NB4 (cell line): ENCODE measurements at regions not wholly inside any gene's neighbourhood (a gene's known extent, or its start where the extent isn't known, plus 50 kb on each side); places are given as distances from the start of the nearest gene placed in this dataset.
"Not testable (repeated sequence)": the region's sequence is repeated elsewhere in the genome, so short reads cannot be mapped to it uniquely, and the experiment has no call there.

Experiments used
- DNase-seq: peaks from one replicate; pipeline ENCODE4 v3.0.0; 2010; ENCODE audit warnings: low read depth
- H3K4me3 ChIP-seq: one replicate; pipeline ENCODE4 v1.5.1; 2011; ENCODE audit warnings: mild to moderate bottlenecking, low read depth, low read length, moderate library complexity
- MYC ChIP-seq: IDR thresholded peaks from 2 replicates; pipeline ENCODE4 v1.6.1; 2011; ENCODE audit warnings: low read depth, low read length
- POLR2A ChIP-seq: IDR thresholded peaks from 2 replicates; pipeline ENCODE4 v1.6.1; 2011; ENCODE audit warnings: mild to moderate bottlenecking; ENCODE audit not compliant: insufficient read length; ENCODE audit errors: extremely low read depth
- TF ChIP-seq, protein P1 (sequence below): IDR thresholded peaks from one replicate; pipeline ENCODE4 v1.5.1; 2012; ENCODE audit warnings: low read depth, low read length
- TF ChIP-seq, protein P2 (sequence below): IDR thresholded peaks from 2 replicates; pipeline ENCODE4 v1.6.1; 2011; ENCODE audit warnings: low read depth, low read length

DNA sequence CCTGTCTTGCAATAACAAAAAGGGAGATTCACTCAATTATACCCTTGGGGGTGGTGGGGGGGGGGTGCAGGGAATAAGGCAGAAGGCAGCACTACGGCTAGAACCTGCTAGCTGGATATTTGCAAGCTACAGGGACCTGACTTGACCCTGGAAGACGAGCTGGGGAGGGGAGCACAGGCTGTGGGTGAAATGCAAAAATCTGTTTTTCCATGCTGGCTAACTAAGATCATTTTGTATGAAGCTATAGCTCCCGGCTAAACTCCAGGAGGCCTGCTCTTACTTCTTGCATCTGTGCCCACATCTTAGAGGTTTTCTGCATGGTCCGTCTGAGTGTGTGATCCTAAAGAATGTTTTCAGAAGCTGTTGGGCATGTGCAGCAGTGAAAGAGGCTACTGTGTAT, 106.6 kb downstream of the EBLN1 start:
- no peak overlapping the region for H3K4me3 ChIP-seq
- no peak for TF ChIP-seq POLR2A
- TF ChIP-seq MYC, result no peak
- TF ChIP-seq, protein P1, sequence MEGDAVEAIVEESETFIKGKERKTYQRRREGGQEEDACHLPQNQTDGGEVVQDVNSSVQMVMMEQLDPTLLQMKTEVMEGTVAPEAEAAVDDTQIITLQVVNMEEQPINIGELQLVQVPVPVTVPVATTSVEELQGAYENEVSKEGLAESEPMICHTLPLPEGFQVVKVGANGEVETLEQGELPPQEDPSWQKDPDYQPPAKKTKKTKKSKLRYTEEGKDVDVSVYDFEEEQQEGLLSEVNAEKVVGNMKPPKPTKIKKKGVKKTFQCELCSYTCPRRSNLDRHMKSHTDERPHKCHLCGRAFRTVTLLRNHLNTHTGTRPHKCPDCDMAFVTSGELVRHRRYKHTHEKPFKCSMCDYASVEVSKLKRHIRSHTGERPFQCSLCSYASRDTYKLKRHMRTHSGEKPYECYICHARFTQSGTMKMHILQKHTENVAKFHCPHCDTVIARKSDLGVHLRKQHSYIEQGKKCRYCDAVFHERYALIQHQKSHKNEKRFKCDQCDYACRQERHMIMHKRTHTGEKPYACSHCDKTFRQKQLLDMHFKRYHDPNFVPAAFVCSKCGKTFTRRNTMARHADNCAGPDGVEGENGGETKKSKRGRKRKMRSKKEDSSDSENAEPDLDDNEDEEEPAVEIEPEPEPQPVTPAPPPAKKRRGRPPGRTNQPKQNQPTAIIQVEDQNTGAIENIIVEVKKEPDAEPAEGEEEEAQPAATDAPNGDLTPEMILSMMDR, result no peak
- TF ChIP-seq, protein P2, sequence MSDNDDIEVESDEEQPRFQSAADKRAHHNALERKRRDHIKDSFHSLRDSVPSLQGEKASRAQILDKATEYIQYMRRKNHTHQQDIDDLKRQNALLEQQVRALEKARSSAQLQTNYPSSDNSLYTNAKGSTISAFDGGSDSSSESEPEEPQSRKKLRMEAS, result no peak
- DNase-seq, result no peak

DNA sequence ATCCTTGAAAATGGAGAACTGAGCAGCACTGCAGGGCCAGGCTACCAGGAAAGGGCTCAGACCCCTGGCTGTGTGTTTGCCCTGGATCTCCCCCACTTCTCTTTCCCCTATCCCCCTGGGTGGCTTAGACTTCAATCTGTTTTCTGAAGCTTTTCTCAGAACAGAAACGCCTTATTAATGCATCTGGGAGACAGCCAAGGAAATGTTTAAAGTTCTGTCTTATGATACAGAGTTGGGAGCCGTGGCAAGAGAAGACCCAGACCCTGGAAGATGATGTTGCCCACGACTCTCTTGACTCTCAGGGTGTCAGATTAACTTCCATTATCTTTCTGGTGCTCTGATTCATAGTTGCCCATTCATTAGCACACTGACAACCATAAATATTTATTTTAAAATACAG, 107.1 kb downstream of the EBLN1 start:
- H3K4me3 ChIP-seq, result no peak overlapping the region
- TF ChIP-seq, protein P1, result no peak
- TF ChIP-seq MYC (no peak), POLR2A (no peak)
- TF ChIP-seq, protein P2, result no peak
- DNase-seq, result no peak

DNA sequence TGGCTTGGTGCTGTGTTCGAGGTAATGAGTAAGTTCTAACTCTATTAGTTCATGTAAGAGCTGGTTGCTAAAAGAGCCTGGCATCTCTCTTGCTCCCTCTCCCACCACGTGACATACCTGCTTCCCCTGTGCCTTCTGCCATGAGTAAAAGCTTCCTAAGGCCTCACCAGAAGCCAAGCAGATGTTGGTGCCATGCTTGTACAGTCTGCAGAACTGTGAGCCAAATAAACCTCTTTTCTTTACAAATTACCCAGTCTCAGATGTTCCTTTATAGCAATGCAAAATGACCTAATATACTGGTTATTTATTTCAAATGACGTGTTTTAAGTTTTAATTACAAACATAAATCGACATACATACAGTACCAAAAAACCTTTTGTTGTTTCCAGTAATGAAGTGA, 101.7 kb upstream of the DNAJC1 start:
- TF ChIP-seq, protein P2, result no peak
- TF ChIP-seq, protein P1, result no peak
- TF ChIP-seq MYC (no peak), POLR2A (no peak)
- no peak overlapping the region for H3K4me3 ChIP-seq
- DNase-seq, result no peak

DNA sequence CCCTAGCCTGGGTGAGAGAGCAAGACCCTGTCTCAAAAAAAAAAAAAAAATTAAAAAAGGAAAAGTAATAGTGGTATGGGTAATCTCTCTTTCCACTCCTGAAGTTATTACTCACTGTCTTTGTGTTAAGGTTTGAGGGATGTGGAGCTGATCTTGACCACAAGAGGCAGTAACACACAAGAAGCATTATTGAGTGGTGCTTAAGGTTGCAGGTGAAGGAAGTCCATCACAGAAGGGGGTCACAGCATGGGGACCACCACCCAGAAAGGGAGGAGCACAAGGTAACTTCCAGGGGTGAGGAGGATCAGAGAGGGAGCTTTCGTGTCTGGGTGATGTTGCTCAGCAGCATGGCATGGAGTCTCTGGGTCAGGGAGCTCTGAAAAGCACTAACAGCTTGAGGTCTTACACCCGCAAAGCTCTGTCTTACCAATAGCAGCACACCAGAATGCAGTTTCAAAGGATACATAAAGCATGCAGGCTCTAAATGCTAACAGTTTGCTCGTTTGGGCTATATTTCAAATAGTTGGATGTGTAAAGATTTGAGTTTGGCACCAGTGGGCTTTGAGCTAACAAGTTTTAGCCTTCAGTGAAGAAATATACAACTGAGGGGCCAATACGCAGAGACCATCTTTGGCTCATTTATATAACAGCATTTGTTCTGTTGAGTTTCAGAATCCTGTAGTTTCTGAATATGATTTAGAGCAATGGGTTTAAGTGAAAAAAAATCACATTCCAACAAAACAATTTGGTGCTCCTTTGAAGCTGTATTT, 100.4 kb upstream of the DNAJC1 start:
- H3K4me3 ChIP-seq, result no peak overlapping the region
- TF ChIP-seq POLR2A (no peak), MYC (no peak)
- TF ChIP-seq, protein P2, result no peak
- TF ChIP-seq, protein P1, result no peak
- DNase-seq, result peak; percentile 5

DNA sequence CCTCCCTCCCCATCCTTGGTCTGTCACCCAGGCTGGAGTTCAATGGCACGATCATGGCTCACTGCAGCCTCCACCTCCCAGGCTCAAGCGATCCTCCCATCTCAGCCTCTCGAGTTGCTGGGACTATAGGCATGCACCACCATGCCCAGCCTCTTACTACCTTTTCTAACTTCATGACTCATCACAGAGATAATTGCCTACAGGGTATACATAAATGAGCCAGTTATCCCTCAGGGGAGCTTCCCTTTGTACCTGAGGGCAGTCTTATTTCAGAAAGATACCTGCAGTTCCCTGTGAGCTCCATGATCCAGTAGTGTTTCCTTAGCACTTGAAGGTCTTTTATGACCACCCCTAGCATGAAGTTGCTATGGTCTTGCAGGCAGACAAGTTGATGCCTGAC, 94.2 kb upstream of the DNAJC1 start:
- TF ChIP-seq POLR2A (no peak), MYC (no peak)
- TF ChIP-seq, protein P1, result no peak
- TF ChIP-seq, protein P2, result no peak
- DNase-seq, result no peak
- no peak overlapping the region for H3K4me3 ChIP-seq

DNA sequence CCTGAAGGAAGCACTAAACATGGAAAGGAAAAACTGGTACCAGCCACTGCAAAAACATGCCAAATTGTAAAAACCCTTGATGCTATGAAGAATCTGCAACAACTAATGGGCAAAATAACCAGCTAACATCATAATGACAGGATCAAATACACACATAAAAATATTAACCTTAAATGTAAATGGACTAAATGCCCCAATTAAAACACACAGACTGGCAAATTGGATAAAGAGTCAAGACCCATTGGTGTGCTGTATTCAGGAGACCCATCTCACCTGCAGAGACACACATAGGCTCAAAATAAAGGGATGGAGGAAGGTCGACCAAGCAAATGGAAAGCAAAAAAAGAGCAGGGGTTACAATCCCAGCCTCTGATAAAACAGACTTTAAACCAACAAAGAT, 87.7 kb upstream of the DNAJC1 start:
- not testable (repeated sequence) for H3K4me3 ChIP-seq, DNase-seq
